OCI-LY3 (cell line): ENCODE measurements at regions not wholly inside any gene's neighbourhood (a gene's known extent, or its start where the extent isn't known, plus 50 kb on each side); places are given as distances from the start of the nearest gene placed in this dataset.

Experiments
- H2AFZ ChIP-seq: fragments of 200-600, 300-600 bp; shearing (Covaris generic); 2 replicates; pipeline ENCODE4 v1.6.0; 2014; ENCODE audit warnings: antibody characterized with exemption, low read depth, low read length
- H3K27ac ChIP-seq: fragments of 200-600, 300-600 bp; sonication (generic); 2 replicates; pipeline ENCODE4 v1.5.1; 2014; ENCODE audit warnings: mild to moderate bottlenecking, low read length, moderate library complexity, mixed read lengths
- H3K27me3 ChIP-seq: fragments of 200-600, 300-600 bp; sonication (generic); 2 replicates; pipeline ENCODE4 v1.6.1; 2014; ENCODE audit warnings: low read depth, low read length, mixed read lengths
- H3K36me3 ChIP-seq: fragments of 200-600, 300-600 bp; sonication (generic); replicated peaks from 2 replicates; pipeline ENCODE3; 2014; ENCODE audit warnings: low read depth, low read length, mixed read lengths
- H3K4me1 ChIP-seq: fragments of 300-600, 200-600 bp; sonication (generic); 2 replicates; pipeline ENCODE4 v1.6.1; 2014; ENCODE audit warnings: low read length, mixed read lengths
- H3K4me2 ChIP-seq: fragments of 200-600, 300-600 bp; sonication (generic); 2 replicates; pipeline ENCODE4 v1.6.1; 2014; ENCODE audit warnings: low read length, mixed read lengths
- H3K4me3 ChIP-seq: fragments of 300-600, 200-600 bp; sonication (generic); 2 replicates; pipeline ENCODE4 v1.5.1; 2014; ENCODE audit warnings: antibody characterized with exemption, mild to moderate bottlenecking, low read length, moderate library complexity
- H3K79me2 ChIP-seq: fragments of 300-600, 200-600 bp; shearing (Covaris generic); 2 replicates; pipeline ENCODE4 v1.6.1; 2014; ENCODE audit warnings: mild to moderate bottlenecking, low read length, mixed read lengths
- H3K9ac ChIP-seq: fragments of 300-600, 200-600 bp; shearing (Covaris generic); 2 replicates; pipeline ENCODE4 v1.6.0; 2014; ENCODE audit warnings: mild to moderate bottlenecking, low read length, moderate library complexity
- H3K9me3 ChIP-seq: fragments of 200-600, 300-600 bp; shearing (Covaris generic); 2 replicates; pipeline ENCODE4 v1.6.1; 2014; ENCODE audit warnings: low read length, mixed read lengths; ENCODE audit not compliant: insufficient read depth
- H4K20me1 ChIP-seq: fragments of 200-600, 300-600 bp; sonication (generic); 2 replicates; pipeline ENCODE4 v1.6.1; 2016; ENCODE audit warnings: low read length, mixed read lengths; ENCODE audit not compliant: insufficient read depth
- EZH2phosphoT487 ChIP-seq: fragments of 200-600 bp; shearing (Covaris generic); IDR thresholded peaks from 2 replicates; pipeline ENCODE4 v1.6.1; 2018; ENCODE audit warnings: antibody characterized with exemption, mixed run types, low read depth
- TF ChIP-seq, protein P1 (sequence below): fragments of 200-600, 300-600 bp; sonication (generic); IDR thresholded peaks from 2 replicates; pipeline ENCODE4 v1.5.1; 2014; ENCODE audit warnings: antibody characterized with exemption, low read length, low read depth

DNA sequence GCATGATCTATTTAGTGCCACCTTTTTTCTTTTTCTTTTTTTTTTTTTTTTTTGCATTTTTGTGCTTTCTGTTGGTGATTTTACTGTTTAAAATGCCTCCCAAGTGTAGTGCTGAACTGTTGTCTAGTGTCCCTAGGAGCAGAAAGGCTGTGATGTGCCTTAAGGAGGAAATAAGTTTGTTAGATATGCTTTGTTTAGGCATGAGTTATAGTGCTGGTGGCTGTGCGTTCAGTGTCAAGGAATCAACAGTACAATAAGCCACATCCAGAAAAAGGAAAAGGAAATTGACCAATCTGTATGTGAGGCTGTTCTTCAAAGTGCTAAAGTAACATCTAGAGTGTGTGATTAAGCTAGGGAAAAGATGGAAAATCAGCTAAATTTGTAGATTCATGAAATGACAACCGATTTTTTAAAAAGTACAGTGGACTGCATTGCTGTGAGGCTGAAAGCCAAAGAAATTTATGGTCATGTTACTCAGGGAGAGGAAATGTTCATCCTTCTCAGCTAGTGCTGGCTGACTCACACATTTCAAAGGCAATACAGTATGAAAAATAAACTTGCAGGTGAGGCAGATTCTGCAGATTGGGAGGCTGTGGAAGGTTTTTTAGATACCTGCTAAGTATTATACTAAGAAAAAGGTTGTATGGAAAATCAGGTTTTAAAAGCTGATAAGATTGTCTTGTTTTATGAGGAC is 122.7 kb upstream of the ADCY1 start:
- Histone ChIP-seq H3K4me2 (no peak overlapping the region), H3K4me3 (no peak overlapping the region), H2AFZ (no peak overlapping the region), H3K27me3 (no peaks in the 10 kb centered on the region), H3K9ac (no peak overlapping the region), H4K20me1 (no peaks in the 10 kb centered on the region), H3K79me2 (no peaks in the 10 kb centered on the region), H3K9me3 (no peaks in the 10 kb centered on the region; the same call in none of the 2 replicates), H3K36me3 (no peaks in the 10 kb centered on the region), H3K4me1 (peaks cover 28% of the 10 kb centered on the region), H3K27ac (no peak overlapping the region)
- no peak for TF ChIP-seq EZH2phosphoT487
- TF ChIP-seq, protein P1, sequence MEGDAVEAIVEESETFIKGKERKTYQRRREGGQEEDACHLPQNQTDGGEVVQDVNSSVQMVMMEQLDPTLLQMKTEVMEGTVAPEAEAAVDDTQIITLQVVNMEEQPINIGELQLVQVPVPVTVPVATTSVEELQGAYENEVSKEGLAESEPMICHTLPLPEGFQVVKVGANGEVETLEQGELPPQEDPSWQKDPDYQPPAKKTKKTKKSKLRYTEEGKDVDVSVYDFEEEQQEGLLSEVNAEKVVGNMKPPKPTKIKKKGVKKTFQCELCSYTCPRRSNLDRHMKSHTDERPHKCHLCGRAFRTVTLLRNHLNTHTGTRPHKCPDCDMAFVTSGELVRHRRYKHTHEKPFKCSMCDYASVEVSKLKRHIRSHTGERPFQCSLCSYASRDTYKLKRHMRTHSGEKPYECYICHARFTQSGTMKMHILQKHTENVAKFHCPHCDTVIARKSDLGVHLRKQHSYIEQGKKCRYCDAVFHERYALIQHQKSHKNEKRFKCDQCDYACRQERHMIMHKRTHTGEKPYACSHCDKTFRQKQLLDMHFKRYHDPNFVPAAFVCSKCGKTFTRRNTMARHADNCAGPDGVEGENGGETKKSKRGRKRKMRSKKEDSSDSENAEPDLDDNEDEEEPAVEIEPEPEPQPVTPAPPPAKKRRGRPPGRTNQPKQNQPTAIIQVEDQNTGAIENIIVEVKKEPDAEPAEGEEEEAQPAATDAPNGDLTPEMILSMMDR = no peak

DNA sequence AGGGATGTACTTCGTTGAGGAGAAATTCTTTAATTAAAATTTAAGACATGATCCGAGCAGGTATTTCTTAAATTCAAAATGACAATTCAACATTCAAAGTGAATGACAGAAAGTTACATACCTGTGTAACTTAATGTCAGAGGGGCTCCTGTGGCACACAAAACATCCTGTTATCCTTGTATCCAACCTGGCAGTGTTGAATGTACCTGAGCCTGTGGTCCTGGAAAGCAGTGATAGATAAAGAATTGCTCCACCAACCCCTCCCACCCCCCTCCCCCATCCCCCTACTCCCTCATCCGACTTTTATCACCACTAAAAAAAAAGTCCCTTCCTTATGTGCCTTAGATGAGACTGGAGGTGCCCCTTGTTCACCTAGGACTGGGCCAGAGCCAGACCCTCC is 119.4 kb upstream of the ADCY1 start:
- H3K4me3 ChIP-seq = no peak overlapping the region
- no peaks in the 10 kb centered on the region for H3K79me2 ChIP-seq
- H3K9ac ChIP-seq = no peak overlapping the region
- no peak for TF ChIP-seq EZH2phosphoT487
- TF ChIP-seq, protein P1 = no peak
- no peaks in the 10 kb centered on the region for H3K9me3 ChIP-seq
- no peaks in the 10 kb centered on the region for H4K20me1 ChIP-seq
- no peaks in the 10 kb centered on the region for H3K36me3 ChIP-seq
- H3K27ac ChIP-seq = no peak overlapping the region
- peaks cover 11% of the 10 kb centered on the region; the same call in 1 of the 2 replicates for H3K4me1 ChIP-seq
- no peaks in the 10 kb centered on the region for H3K27me3 ChIP-seq
- H2AFZ ChIP-seq = no peak overlapping the region
- H3K4me2 ChIP-seq = no peak overlapping the region

DNA sequence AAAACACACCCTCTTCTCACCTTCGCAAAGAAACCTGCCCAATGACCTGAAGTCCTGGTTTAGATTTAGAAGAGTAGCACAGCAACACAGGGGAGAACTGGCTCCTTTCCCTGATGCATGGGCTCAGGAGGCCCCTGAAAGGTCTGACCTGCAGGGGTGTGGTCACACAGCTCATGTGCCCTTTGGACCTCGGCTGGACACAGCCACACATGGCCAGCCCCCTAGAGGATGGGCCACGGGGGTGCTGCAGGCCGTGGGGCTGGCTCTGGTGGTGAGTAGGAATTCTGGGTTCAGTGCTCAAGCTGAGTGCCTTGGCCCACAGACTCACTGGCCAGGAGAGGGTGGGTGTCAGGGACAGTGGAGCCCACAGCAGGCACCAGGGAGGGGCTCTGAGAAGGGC is 118.5 kb upstream of the ADCY1 start:
- Histone ChIP-seq H3K27me3 (no peaks in the 10 kb centered on the region), H2AFZ (no peak overlapping the region), H3K9ac (no peak overlapping the region), H3K4me2 (no peak overlapping the region), H3K4me3 (no peak overlapping the region), H3K4me1 (peaks cover 6% of the 10 kb centered on the region; the same call in 1 of the 2 replicates), H3K27ac (no peak overlapping the region), H3K36me3 (no peaks in the 10 kb centered on the region), H3K9me3 (no peaks in the 10 kb centered on the region), H4K20me1 (no peaks in the 10 kb centered on the region), H3K79me2 (no peaks in the 10 kb centered on the region)
- no peak for TF ChIP-seq EZH2phosphoT487
- TF ChIP-seq, protein P1 = no peak

DNA sequence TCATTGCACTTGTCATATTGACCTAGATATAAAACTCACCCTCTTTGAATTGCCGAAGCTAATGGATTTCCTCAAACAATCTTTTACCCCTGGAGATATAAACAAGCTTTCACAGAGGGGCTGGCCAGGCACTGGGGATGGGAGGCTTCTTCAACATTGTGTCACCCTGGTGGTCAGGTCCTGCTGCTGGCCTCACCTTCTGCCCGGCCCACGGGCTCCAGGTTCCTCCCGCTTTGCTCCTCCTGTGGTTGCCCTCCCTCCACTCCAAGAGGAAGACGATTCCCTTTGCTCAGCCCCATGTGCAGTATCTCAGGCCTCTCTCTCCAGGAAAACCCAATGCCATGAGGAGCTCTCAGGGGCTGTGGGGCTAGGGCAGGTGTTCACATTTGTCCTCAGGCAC is 118.1 kb upstream of the ADCY1 start:
- Histone ChIP-seq H3K27me3 (no peaks in the 10 kb centered on the region), H3K9ac (no peak overlapping the region), H3K4me3 (no peak overlapping the region), H4K20me1 (no peaks in the 10 kb centered on the region), H3K4me2 (no peak overlapping the region), H2AFZ (no peak overlapping the region), H3K4me1 (peaks cover 7% of the 10 kb centered on the region), H3K27ac (no peak overlapping the region), H3K36me3 (no peaks in the 10 kb centered on the region), H3K9me3 (no peaks in the 10 kb centered on the region), H3K79me2 (no peaks in the 10 kb centered on the region)
- TF ChIP-seq, protein P1 = no peak
- TF ChIP-seq EZH2phosphoT487 = no peak
